GM04503 (cell line): ENCODE measurements at regions not wholly inside any gene's neighbourhood (a gene's known extent, or its start where the extent isn't known, plus 50 kb on each side); places are given as distances from the start of the nearest gene placed in this dataset.
"Not testable (repeated sequence)": the region's sequence is repeated elsewhere in the genome, so short reads cannot be mapped to it uniquely, and the experiment has no call there.

Experiments used
- DNase-seq: peaks from one replicate; pipeline ENCODE4 v3.0.0-alpha.2; 2012; ENCODE audit warnings: low read depth

DNA sequence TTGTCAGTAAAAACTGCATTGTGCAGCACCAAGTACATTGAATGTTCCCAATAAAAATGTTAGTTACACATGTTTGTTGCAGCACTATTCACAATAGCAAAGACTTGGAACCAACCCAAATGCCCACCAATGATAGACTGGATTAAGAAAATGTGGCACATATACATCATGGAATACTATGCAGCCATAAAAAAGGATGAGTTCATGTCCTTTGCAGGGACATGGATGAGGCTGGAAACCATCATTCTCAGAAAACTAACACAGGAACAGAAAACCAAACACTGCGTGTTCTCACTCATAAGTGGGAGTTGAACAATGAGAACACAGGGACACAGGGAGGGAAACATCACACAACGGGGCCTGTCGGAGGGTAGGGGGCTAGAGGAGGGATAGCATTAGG lies 401.3 kb upstream of the NR5A2 start:
- not testable (repeated sequence) for DNase-seq

- no peak for DNase-seq
Observed at GRCh38 chr1:199629624-199630023, 397.9 kb upstream of the NR5A2 start.

DNA sequence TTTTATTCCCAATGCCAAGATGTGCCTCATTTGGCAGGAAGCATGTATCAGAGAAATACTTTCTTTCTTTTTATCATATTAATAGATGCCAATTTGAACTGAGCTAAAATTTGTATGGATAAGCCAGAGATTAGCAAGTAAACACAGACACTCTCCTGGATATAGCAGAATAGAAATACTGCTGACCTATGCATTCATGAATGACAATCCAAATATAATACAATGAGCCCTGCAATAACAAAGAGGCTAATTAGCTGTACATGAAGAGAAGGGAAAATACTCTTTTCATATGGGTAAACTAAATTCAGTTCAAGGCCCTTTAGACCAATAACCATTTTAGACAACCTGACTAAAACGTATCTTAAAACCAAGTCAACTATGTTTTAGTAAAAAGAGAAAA lies 388.1 kb upstream of the NR5A2 start:
- DNase-seq, result no peak

- DNase-seq, result no peak
Observed at GRCh38 chr1:199641531-199641930, 386.0 kb upstream of the NR5A2 start.

DNA sequence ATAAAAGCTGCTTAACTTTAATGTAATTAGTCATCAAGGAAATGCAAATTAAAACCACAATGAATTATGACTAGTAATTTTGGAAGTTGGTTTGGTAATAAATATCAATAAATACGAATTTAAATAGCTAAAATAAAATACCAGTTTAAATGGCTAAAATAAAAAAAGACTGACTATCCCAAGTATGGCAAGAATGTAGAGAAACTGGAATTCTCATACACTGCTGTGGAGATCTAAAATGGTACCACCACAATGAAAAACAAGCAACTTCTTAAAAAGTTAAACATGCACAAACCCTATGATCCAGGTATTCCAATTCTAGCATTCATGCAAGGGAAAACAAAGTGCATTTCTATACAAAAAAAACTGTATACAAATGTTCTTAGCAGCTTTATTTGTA lies 382.6 kb upstream of the NR5A2 start:
- no peak for DNase-seq

DNA sequence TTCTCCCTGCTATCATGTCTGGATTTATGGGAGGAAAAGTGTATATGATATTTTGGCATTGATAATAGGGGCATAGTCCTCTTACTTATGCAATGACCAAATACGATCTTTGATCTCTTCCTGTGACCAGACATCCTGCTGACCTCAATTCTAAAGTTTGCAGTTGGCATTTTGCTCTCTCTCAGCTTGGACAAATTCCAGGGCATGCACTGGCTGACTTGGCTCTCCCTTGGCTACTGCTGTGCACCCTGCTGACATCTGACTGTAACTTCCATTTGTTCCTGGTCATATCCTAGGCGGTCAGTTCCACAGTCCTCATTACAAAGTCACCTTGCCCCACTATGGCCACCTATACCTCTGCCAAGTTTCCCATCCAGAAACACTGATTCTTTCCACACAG lies 380.7 kb upstream of the NR5A2 start:
- DNase-seq, result no peak

GRCh38 chr1:199657449-199657848 lies 370.1 kb upstream of the NR5A2 start:
- no peak for DNase-seq

DNA sequence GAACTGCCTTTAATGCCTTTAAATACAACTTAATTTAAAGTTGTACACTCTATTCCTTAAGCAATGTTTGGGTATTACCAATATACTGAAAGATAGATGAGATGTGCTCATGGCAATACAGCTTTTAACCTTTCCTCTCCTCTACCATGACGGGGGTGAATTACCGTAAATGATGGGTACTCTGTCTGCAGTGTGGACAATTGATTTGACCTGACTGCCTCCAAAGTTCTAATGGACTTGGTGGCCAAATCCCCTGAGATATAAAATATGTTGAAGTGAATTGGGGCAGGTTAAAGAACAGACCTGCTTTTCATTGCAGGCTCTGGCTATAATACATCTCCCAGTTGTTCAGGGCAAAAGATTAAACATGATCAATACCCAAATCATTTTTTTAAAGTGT lies 367.4 kb upstream of the NR5A2 start:
- DNase-seq, result no peak

DNA sequence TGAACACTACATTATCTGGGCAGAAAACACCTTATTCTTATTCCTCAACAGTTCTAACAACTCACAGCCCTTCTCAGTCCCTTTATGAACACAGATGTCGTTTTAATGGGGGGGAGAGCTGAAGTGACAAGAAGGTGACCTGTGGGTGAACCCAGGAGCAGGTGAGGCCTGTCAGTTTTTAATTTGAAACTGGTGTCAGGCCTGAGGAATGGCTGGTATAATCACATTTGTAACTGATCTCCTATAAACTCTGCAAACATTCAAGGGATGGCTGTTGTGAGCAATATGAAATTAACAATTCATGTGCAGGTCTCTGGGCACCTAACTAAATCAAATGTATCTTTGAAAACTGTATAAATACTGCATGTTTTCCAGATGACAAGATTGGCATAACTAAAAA lies 362.1 kb upstream of the NR5A2 start:
- no peak for DNase-seq

DNA sequence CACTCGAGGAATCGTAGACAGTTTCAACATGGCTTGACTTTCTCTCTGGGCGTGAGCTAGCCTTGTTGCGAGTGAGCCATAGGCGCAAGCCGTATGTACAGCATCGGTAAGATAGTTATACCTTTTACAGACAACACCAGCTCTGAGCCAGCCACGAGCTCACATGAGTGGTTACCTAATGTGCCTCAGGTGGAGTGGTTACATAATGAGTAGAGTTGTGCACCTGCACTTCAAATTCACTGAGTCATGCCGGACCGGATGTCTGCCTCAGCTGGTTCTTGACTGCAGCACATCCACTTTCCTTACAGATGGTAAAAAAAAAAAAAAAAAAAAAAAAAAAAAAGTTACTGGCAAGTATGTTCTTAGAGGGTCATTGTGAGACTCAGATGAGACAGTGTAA lies 360.4 kb upstream of the NR5A2 start:
- no peak for DNase-seq

GRCh38 chr1:199669916-199670315 lies 357.6 kb upstream of the NR5A2 start:
- no peak for DNase-seq

GRCh38 chr1:199671684-199672083 lies 355.8 kb upstream of the NR5A2 start:
- no peak for DNase-seq

DNA sequence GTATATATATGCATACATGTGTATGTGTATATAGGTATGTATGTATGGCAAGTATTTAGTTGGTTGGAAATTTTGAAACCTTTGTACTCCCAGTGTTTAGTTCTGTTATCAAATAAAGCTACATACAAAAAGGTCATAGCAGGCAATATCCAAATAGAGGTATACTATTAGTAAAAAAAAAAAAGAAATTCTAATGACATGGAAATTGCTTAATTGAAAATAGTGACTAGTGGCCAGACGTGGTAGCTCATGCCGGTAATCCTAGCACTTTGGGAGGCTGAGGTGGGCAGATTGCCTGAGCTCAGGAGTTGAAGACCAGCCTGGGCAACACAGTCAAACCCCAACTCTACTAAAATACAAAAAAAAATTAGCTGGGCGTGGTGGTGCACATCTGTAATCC lies 351.6 kb upstream of the NR5A2 start:
- DNase-seq, result no peak

DNA sequence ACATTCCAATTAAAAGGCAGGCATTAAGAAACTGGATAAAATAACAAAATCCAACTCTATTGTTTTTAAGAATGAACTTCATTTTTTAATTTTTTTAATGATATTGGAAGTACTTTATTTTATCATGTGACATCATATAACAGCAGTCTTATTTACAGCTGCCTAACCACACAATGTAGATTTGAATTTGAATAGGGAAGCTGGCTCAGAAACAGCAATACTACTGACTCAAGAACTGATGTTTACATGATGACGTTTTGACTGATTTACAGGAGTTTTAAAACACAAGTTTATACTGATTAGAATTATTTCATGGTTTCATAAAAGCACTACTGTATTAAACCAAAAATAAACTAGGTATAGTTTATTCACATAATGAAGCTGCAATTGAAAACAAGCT lies 348.7 kb upstream of the NR5A2 start:
- DNase-seq, result no peak

DNA sequence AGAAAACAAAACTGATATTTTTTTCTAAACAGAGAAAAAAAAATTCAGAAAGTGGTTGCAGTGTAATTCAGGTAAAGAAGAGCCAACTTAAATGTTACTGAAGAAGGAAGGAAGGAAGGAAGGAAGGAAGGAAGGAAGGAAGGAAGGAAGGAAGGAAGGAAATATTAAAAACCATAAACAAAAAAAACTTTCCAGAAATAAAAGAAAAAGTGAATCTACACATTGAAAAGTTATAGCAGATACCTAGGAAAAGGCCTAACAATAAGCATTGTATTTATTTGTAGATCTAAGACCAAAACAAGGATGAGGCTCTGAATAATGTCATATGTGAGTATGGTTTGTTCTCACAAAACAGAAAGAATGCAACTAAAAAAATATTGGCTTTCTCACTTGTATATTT lies 345.4 kb upstream of the NR5A2 start:
- no peak for DNase-seq

- peak; percentile 18 for DNase-seq
Observed at GRCh38 chr1:199684686-199685273, 342.7 kb upstream of the NR5A2 start.

GRCh38 chr1:199685369-199685768 lies 342.1 kb upstream of the NR5A2 start:
- peak; percentile 27 for DNase-seq

DNA sequence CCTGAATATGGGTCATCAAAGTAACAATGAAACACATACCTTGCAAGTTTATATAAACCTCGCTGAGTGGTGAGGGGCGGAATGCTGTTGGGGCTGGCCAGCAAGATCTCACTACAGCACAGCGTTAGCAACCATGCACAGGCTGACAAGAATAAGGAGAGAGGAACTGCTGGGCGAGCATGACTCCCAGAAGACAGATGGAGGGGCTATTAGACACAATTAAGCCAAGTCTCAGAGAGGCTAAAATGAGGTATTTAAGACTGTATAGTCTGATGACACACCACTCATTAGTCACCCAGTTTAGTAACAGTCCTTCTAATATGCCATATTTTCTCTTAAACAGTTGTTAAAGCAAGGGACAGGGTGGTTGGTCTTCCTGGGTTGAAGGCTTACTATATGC lies 340.2 kb upstream of the NR5A2 start:
- DNase-seq, result no peak

DNA sequence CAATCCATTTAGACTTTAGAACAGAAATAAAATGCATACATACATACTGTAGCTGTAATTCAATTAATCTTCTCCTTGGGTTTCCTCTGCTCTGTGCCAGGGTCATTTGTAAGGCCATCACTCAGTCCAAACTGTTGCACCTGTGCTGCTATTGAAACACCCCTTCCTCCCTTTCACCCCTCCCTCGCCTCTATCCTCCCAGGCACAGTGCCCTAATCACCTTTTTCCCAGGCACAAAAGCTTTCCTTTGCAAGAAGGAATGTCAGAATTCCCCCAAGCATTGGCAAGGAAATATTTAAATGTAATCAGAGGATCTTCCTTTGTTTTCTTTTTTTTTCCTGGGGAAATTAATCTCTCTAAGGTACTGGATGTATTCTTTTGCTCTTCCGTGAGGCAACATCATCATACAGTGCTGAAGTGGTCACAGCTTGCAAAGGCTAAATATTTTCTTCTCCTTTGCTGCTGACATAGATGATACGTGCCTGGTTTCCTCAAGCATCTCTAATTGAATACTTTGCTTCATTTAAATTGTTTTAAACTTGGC lies 339.3 kb upstream of the NR5A2 start:
- DNase-seq, result no peak

GRCh38 chr1:199688774-199689173 lies 338.7 kb upstream of the NR5A2 start:
- no peak for DNase-seq

DNA sequence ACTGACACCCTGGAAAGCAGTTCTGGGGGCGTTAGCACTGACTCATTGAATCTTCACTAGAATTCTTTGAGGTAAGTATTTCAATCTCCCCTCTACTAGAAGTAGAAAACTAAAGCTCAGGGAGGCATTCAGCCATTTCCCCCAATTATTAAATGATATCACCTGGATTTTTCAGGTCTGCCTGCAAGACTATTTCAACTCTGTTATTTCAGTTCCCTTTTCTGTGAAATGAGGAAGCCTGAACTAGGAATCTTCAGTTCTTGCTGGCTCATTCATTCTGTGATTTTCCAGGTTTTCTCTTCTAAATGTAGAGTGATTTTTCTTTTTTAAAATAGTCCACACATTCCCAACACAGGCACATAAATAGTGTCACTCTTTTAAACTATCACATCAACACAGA lies 337.0 kb upstream of the NR5A2 start:
- no peak for DNase-seq

GRCh38 chr1:199691540-199691939 lies 336.0 kb upstream of the NR5A2 start:
- peak; percentile 51 for DNase-seq

DNA sequence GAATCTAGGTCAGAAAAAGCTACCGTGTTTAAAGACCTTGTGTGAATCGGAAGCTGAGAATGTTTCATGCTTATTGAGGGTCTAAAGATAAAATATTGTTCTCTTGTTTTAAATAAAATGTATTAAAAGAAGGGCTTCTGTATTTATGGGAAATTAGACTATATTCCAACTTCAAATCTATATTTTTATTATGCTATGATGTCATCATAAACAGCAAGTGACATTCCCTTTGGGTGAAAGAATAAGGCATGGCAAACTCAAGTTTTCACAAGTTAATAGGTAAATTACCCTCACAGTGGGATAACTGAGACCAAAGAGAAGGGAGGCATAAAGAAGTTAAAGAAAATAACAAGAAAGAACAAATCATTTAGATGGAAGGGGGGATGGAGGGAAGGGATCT lies 333.8 kb upstream of the NR5A2 start:
- DNase-seq, result no peak

DNA sequence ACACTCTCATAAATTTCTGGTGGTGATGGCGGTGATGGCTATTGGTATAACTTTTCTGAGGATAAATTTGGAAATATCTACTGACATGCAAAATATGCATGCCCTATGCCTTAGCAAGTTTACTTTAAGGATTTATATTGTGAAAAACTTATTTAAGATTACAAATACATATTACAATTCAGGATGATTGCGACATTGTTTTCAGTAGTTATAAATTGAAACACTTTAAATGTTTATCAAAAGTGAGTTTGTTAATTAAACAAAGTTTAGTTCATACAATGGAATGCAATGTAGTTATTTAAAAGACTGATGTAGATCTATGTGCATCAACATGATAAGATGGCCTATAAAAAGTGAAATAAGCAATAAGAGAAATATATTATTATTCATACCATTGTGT lies 331.3 kb upstream of the NR5A2 start:
- no peak for DNase-seq

- DNase-seq, result no peak
Observed at GRCh38 chr1:199698222-199698621, 329.3 kb upstream of the NR5A2 start.
